GM19025 (cell line): ENCODE measurements at regions not wholly inside any gene's neighbourhood (a gene's known extent, or its start where the extent isn't known, plus 50 kb on each side); places are given as distances from the start of the nearest gene placed in this dataset.

Source experiments
- ATAC-seq: cut with Tn5 transposase; IDR thresholded peaks from one replicate; pipeline ENCODE4 v1.9.1; 2021; ENCODE audit warnings: mild to moderate bottlenecking, low read depth, moderate library complexity; ENCODE audit not compliant: unreplicated experiment

- no peak for ATAC-seq
These were observed 947.7 kb downstream of the TBC1D22A start for GRCh38 chr22:47710135-47710534.

- no peak for ATAC-seq
These were observed 942.9 kb downstream of the TBC1D22A start for GRCh38 chr22:47705350-47705749.

GRCh38 chr22:47698906-47699305, 936.5 kb downstream of the TBC1D22A start:
- no peak for ATAC-seq

- ATAC-seq: no peak
These were observed 935.4 kb downstream of the TBC1D22A start for GRCh38 chr22:47697861-47698260.

GRCh38 chr22:47696776-47697175, 934.3 kb downstream of the TBC1D22A start:
- ATAC-seq: no peak

GRCh38 chr22:47695176-47695575, 932.7 kb downstream of the TBC1D22A start:
- ATAC-seq: peak; percentile 70

GRCh38 chr22:47694536-47695130, 932.2 kb downstream of the TBC1D22A start:
- ATAC-seq: no peak

- ATAC-seq: no peak
These were observed 931.2 kb downstream of the TBC1D22A start for GRCh38 chr22:47693606-47694005.

- no peak for ATAC-seq
These were observed 930.4 kb downstream of the TBC1D22A start for GRCh38 chr22:47692811-47693210.

GRCh38 chr22:47691152-47691895, 928.9 kb downstream of the TBC1D22A start:
- no peak for ATAC-seq

- ATAC-seq: no peak
These were observed 928.1 kb downstream of the TBC1D22A start for GRCh38 chr22:47690586-47690985.

- ATAC-seq: no peak
These were observed 927.7 kb downstream of the TBC1D22A start for GRCh38 chr22:47690166-47690565.

GRCh38 chr22:47687776-47688175, 925.3 kb downstream of the TBC1D22A start:
- ATAC-seq: no peak

GRCh38 chr22:47687346-47687655, 924.9 kb downstream of the TBC1D22A start:
- no peak for ATAC-seq

- no peak for ATAC-seq
These were observed 924.3 kb downstream of the TBC1D22A start for GRCh38 chr22:47686594-47687345.

GRCh38 chr22:47681411-47682165, 919.1 kb downstream of the TBC1D22A start:
- no peak for ATAC-seq

GRCh38 chr22:47678636-47679287, 916.3 kb downstream of the TBC1D22A start:
- no peak for ATAC-seq

- ATAC-seq: no peak
These were observed 915.6 kb downstream of the TBC1D22A start for GRCh38 chr22:47678048-47678447.

GRCh38 chr22:47676685-47677084, 914.2 kb downstream of the TBC1D22A start:
- no peak for ATAC-seq

- ATAC-seq: no peak
These were observed 912.1 kb downstream of the TBC1D22A start for GRCh38 chr22:47674600-47674999.
